A549 (cell line): ENCODE measurements at regions not wholly inside any gene's neighbourhood (a gene's known extent, or its start where the extent isn't known, plus 50 kb on each side); places are given as distances from the start of the nearest gene placed in this dataset.

Experiments used
- ATAC-seq, 2 experiments: fragments of 200-7000 bp in 1 of 2; fragments of >200 bp in 1 of 2; cut with Nextera tagmentation in 1 of 2; cut with Tn5 transposase in 1 of 2; 3 replicates each; pipeline versions ENCODE4 v1.8.0 to v1.9.1; 2018 to 2020; ENCODE audit warnings: mild to moderate bottlenecking in 1 of 2, moderate library complexity in 1 of 2
- CTCF ChIA-PET: fragments of 300-600 bp; sonication (Branson Sonifier 250); formaldehyde crosslinking; extraction: SDS; loops from one replicate; lab custom pipeline; 2021; ENCODE audit warnings: antibody characterized with exemption, inconsistent platforms; lab: Yijun Ruan, JAX
- POLR2A ChIA-PET: fragments of 350-600 bp; formaldehyde crosslinking; extraction: SDS; loops from one replicate; lab custom pipeline; 2021; ENCODE audit warnings: antibody characterized with exemption, inconsistent platforms; lab: Yijun Ruan, JAX
- DNase-seq, 2 experiments: peaks; one replicate each; pipeline versions ENCODE4 v3.0.0 to v3.0.0-alpha.2; 2011 to 2016; ENCODE audit warnings: low read depth in 1 of 2, low spot score in 1 of 2
- FAIRE-seq: peaks from 2 replicates; lab custom pipeline; 2011; peaks lifted over from hg19 to GRCh38; lab: Jason Lieb, UNC
- H3K27ac ChIP-seq, 2 experiments: fragments of >200 bp; sonication (Bioruptor Twin); formaldehyde crosslinking; 3 replicates each; pipeline ENCODE4 v1.5.1; 2016 to 2017
- H3K4me1 ChIP-seq: fragments of >200 bp; sonication (Bioruptor Twin); formaldehyde crosslinking; 3 replicates; pipeline ENCODE4 v1.6.1; 2016
- H3K4me2 ChIP-seq: fragments of >200 bp; sonication (Bioruptor Twin); formaldehyde crosslinking; 3 replicates; pipeline ENCODE4 v1.6.1; 2016
- H3K4me3 ChIP-seq: fragments of >200 bp; sonication (Bioruptor Twin); formaldehyde crosslinking; 3 replicates; pipeline ENCODE4 v1.5.1; 2016
- H3K9me3 ChIP-seq: fragments of >200 bp; sonication (Bioruptor Twin); formaldehyde crosslinking; 3 replicates; pipeline ENCODE4 v1.6.1; 2016
- BCL3 ChIP-seq: fragments of >200 bp; sonication (Bioruptor Twin); formaldehyde crosslinking; IDR thresholded peaks from 3 replicates; pipeline ENCODE4 v1.6.1; 2016
- BHLHE40 ChIP-seq: IDR thresholded peaks from 2 replicates; pipeline ENCODE4 v1.6.1; 2012; ENCODE audit warnings: low read depth, low read length, inconsistent platforms
- CBX8 ChIP-seq: fragments of 200-600 bp; sonication (generic); IDR thresholded peaks from 2 replicates; pipeline ENCODE4 v1.6.1; 2016
- CEBPB ChIP-seq, 2 experiments: fragments of >200 bp in 1 of 2; sonication (Bioruptor Twin) in 1 of 2; formaldehyde crosslinking in 1 of 2; IDR thresholded peaks; 2 replicates each; pipeline ENCODE4 v1.6.1; 2012 to 2016
- CHD2 ChIP-seq: fragments of 150-350 bp; IDR thresholded peaks from 2 replicates; pipeline ENCODE4 v1.6.1; 2014; ENCODE audit warnings: low read length; ENCODE audit not compliant: partially characterized antibody
- EHF ChIP-seq: fragments of 250-450 bp; sonication (Bioruptor Pico); IDR thresholded peaks from 2 replicates; pipeline ENCODE4 v1.5.0; 2020; ENCODE audit warnings: mild to moderate bottlenecking
- EP300 ChIP-seq, 2 experiments: fragments of >200 bp; sonication (Bioruptor Twin); formaldehyde crosslinking; IDR thresholded peaks; 2 replicates in 1 of 2; 3 replicates in 1 of 2; pipeline ENCODE4 v1.6.1; 2016 to 2017
- ESRRA ChIP-seq: fragments of 150-350 bp; IDR thresholded peaks from 2 replicates; pipeline ENCODE4 v1.6.1; 2014; ENCODE audit warnings: mild to moderate bottlenecking, low read length, borderline replicate concordance
- GATA3 ChIP-seq: IDR thresholded peaks from 2 replicates; pipeline ENCODE4 v1.6.1; 2012; ENCODE audit warnings: borderline replicate concordance
- HOXB13 ChIP-seq: fragments of 250-450 bp; sonication (Bioruptor Pico); IDR thresholded peaks from 2 replicates; pipeline ENCODE4 v1.5.0; 2020; ENCODE audit warnings: low read depth, mild to moderate bottlenecking, moderate library complexity
- KDM5A ChIP-seq: fragments of 200-600 bp; sonication (generic); IDR thresholded peaks from 2 replicates; pipeline ENCODE4 v1.6.1; 2016; ENCODE audit warnings: antibody characterized with exemption, mild to moderate bottlenecking
- MAFK ChIP-seq: fragments of 450-650 bp; IDR thresholded peaks from 2 replicates; pipeline ENCODE4 v1.6.1; 2014; ENCODE audit not compliant: partially characterized antibody
- MYC ChIP-seq: IDR thresholded peaks from 2 replicates; pipeline ENCODE4 v1.6.1; 2012; ENCODE audit warnings: mild to moderate bottlenecking, inconsistent platforms, low read length, improper control_type of control experiment, borderline replicate concordance
- POLR2A ChIP-seq: IDR thresholded peaks from 2 replicates; pipeline ENCODE4 v1.6.1; 2012; ENCODE audit warnings: mild to moderate bottlenecking, low read length
- POLR2AphosphoS2 ChIP-seq: conservative IDR thresholded peaks from 2 replicates; pipeline ENCODE4 v1.6.1; 2012; ENCODE audit warnings: low read length, improper control_type of control experiment, inconsistent platforms
- RCOR1 ChIP-seq: fragments of 150-350 bp; IDR thresholded peaks from 2 replicates; pipeline ENCODE4 v1.6.1; 2014; ENCODE audit warnings: antibody characterized with exemption, low read length, low read depth
- TFCP2L1 ChIP-seq: fragments of 250-450 bp; sonication (Bioruptor Pico); IDR thresholded peaks from 2 replicates; pipeline ENCODE4 v1.5.0; 2021; ENCODE audit warnings: mild to moderate bottlenecking
- ZC3H11A ChIP-seq: fragments of 450-650 bp; IDR thresholded peaks from 2 replicates; pipeline ENCODE4 v1.6.1; 2014; ENCODE audit warnings: antibody characterized with exemption, mild to moderate bottlenecking
- ZNF302 ChIP-seq: fragments of 250-450 bp; sonication (Bioruptor Pico); IDR thresholded peaks from 2 replicates; pipeline ENCODE4 v1.9.0; 2021; ENCODE audit warnings: inconsistent platforms, mild to moderate bottlenecking, moderate library complexity
- WGBS: methylation state at CpG from one replicate; pipeline ENCODE4 v1.1.6; 2017; ENCODE audit errors: missing lambda C conversion rate; 5-methylcytosine and 5-hydroxymethylcytosine counted together
- TF ChIP-seq, protein P1 (sequence below): fragments of 250-450 bp; sonication (Bioruptor Pico); IDR thresholded peaks from 2 replicates; pipeline ENCODE4 v1.5.0; 2020; ENCODE audit warnings: low read depth, mild to moderate bottlenecking, moderate library complexity

GRCh38 chr18:43992741-43993140, 687.9 kb upstream of the SETBP1 start (continued):
- TF ChIP-seq, protein P1, sequence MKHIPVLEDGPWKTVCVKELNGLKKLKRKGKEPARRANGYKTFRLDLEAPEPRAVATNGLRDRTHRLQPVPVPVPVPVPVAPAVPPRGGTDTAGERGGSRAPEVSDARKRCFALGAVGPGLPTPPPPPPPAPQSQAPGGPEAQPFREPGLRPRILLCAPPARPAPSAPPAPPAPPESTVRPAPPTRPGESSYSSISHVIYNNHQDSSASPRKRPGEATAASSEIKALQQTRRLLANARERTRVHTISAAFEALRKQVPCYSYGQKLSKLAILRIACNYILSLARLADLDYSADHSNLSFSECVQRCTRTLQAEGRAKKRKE (CRISPR knock-in tag), result no peak
- TF ChIP-seq POLR2AphosphoS2 (no peak), GATA3 (no peak), CHD2 (no peak), ZC3H11A (no peak)

DNA sequence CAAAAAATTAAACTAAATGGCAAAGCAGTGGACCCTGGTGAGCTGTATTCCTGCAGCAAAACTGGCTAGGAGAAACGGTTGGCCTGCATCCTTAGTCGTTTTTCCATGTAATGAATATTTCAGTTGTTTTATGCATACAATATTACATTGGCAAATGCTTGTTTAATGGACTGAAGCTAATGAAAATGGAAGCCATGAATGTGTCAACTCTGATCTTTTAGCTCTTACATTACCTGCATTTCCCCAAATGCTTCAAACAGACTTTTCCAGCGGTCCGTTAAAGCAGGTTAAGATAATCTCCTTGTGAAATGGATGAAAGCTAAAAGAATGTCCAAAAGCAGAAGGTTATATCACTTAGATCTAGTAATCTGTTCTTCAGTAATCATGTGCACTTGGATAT, 686.3 kb upstream of the SETBP1 start:
- CTCF ChIA-PET, result interaction anchor here (1.4 kb wide), 1 partner anchor 20 kb away, joined by 3 read pairs; no protein-coding TSS in a partner anchor
- DNase-seq (no peak), ATAC-seq (no peak), FAIRE-seq (no peak)
- no peak overlapping the region for H3K27ac ChIP-seq
- 22% methylated on average over 4 of the region's 4 CpGs for WGBS
- no peak overlapping the region for H3K4me3 ChIP-seq
- H3K9me3 ChIP-seq, result no peaks in the 10 kb centered on the region
- H3K4me2 ChIP-seq, result no peak overlapping the region
- H3K4me1 ChIP-seq, result no peaks in the 10 kb centered on the region
- TF ChIP-seq ESRRA (no peak), KDM5A (no peak), RCOR1 (no peak)
- POLR2A ChIA-PET, result no interaction called here

- Histone ChIP-seq H3K9me3 (no peaks in the 10 kb centered on the region), H3K27ac (no peak overlapping the region), H3K4me1 (no peaks in the 10 kb centered on the region), H3K4me2 (no peak overlapping the region), H3K4me3 (no peak overlapping the region)
- DNase-seq (no peak), FAIRE-seq (no peak), ATAC-seq (no peak)
- CTCF ChIA-PET, result no interaction called here
- TF ChIP-seq, protein P1 (CRISPR knock-in tag), result no peak
- TF ChIP-seq BCL3 (no peak), MYC (no peak), RCOR1 (no peak), EHF (no peak), ZC3H11A (no peak), CEBPB (IDR thresholded peaks at IDR 0.05) (no peak)
- POLR2A ChIA-PET, result no interaction called here
- WGBS, result 0% methylated on average over 2 of the region's 2 CpGs
Observed at GRCh38 chr18:44013871-44014270, 666.8 kb upstream of the SETBP1 start.

- Histone ChIP-seq H3K9me3 (no peaks in the 10 kb centered on the region), H3K4me2 (no peak overlapping the region), H3K27ac (no peak overlapping the region), H3K4me1 (no peaks in the 10 kb centered on the region), H3K4me3 (no peak overlapping the region)
- FAIRE-seq, result no peak
- DNase-seq, result no peak
- 20% methylated on average over 1 of the region's 1 CpG for WGBS
- ChIA-PET CTCF (no interaction called here), POLR2A (no interaction called here)
- TF ChIP-seq ZC3H11A (no peak), BHLHE40 (no peak), CHD2 (no peak), GATA3 (no peak), EHF (no peak), POLR2A (no peak), HOXB13 (no peak), CBX8 (no peak), MAFK (no peak), TFCP2L1 (CRISPR knock-in tag) (no peak), ZNF302 (CRISPR knock-in tag) (no peak), MYC (no peak), EP300 (IDR thresholded peaks at IDR 0.05) (no peak)
- no peak for ATAC-seq
Observed at GRCh38 chr18:44025421-44025820, 655.3 kb upstream of the SETBP1 start.
